ENCODE measurements at regions not wholly inside any gene's neighbourhood (a gene's known extent, or its start where the extent isn't known, plus 50 kb on each side); places are given as distances from the start of the nearest gene placed in this dataset.

GRCh38 chr10:62880162-62880561, 64.0 kb upstream of the EGR2 start:
- Histone ChIP-seq H3K4me2 (ENCODE audit: control insufficient read depth, extremely low read depth, insufficient read depth, low read depth, low read length) (peak overlapping the region; percentile 42), H3K27me3 (ENCODE audit: control insufficient read depth, extremely low read depth, insufficient read depth, low read length) (no peaks in the 10 kb centered on the region), H3K27ac (ENCODE audit: control insufficient read depth, insufficient read depth, low read length) (no peak overlapping the region), H2AFZ (ENCODE audit: control insufficient read depth, low read length) (no peak overlapping the region), H3K79me2 (ENCODE audit: control insufficient read depth, insufficient read depth, low read length) (no peaks in the 10 kb centered on the region), H3K4me1 (ENCODE audit: control insufficient read depth, extremely low read depth, insufficient read depth, low read length) (peaks cover 13% of the 10 kb centered on the region), H3K9ac (ENCODE audit: control insufficient read depth, extremely low read depth, insufficient read depth, low read length) (no peak overlapping the region), H3K9me1 (ENCODE audit: control insufficient read depth, extremely low read depth, insufficient read depth, low read length) (peaks cover 2% of the 10 kb centered on the region), H4K20me1 (ENCODE audit: control insufficient read depth, extremely low read depth, insufficient read depth, low read length) (no peaks in the 10 kb centered on the region), H3K36me3 (ENCODE audit: control insufficient read depth in 2 of 2, extremely low read depth in 1 of 2, insufficient read depth in 2 of 2, low read length in 2 of 2) (no peaks in the 10 kb centered on the region), H3K9me3 (ENCODE audit: control insufficient read depth, low read depth, low read length) (no peaks in the 10 kb centered on the region), H3K4me3 (ENCODE audit: control insufficient read depth in 2 of 3, extremely low read depth in 1 of 3, insufficient read depth in 2 of 3, low read depth in 1 of 3, low read length in 3 of 3) (no peak overlapping the region)
- dilution Hi-C loops (cut with MboI; ENCODE audit: extremely low pct_ligation_motif_present, low sequenced_read_pairs), result no loop called here
- TF ChIP-seq EZH2 (IDR thresholded peaks at IDR 0.05; ENCODE audit: low read length), result no peak
- no peak for TF ChIP-seq CTCF (optimal IDR thresholded peaks at IDR 0.05 in 1 of 3, IDR thresholded peaks at IDR 0.05 in 1 of 3, conservative IDR thresholded peaks at IDR 0.05 in 1 of 3; ENCODE audit: extremely low read depth in 1 of 3, insufficient read depth in 2 of 3, low read length in 3 of 3)
- DNase-seq (ENCODE audit: low read depth, low spot score), result peak; percentile 61
- peak; percentile 96 for FAIRE-seq

- H3K79me2 ChIP-seq (ENCODE audit: control insufficient read depth, insufficient read depth, low read length), result no peaks in the 10 kb centered on the region
- H3K9me3 ChIP-seq (ENCODE audit: control insufficient read depth, low read depth, low read length), result no peaks in the 10 kb centered on the region
- no peaks in the 10 kb centered on the region for H3K4me1 ChIP-seq (ENCODE audit: control insufficient read depth, extremely low read depth, insufficient read depth, low read length)
- FAIRE-seq (no peak), DNase-seq (ENCODE audit: low read depth, low spot score) (no peak)
- H3K36me3 ChIP-seq (ENCODE audit: control insufficient read depth in 2 of 2, extremely low read depth in 1 of 2, insufficient read depth in 2 of 2, low read length in 2 of 2), result no peaks in the 10 kb centered on the region
- no peak overlapping the region for H3K9ac ChIP-seq (ENCODE audit: control insufficient read depth, extremely low read depth, insufficient read depth, low read length)
- H3K9me1 ChIP-seq (ENCODE audit: control insufficient read depth, extremely low read depth, insufficient read depth, low read length), result no peaks in the 10 kb centered on the region
- H3K27ac ChIP-seq (ENCODE audit: control insufficient read depth, insufficient read depth, low read length), result no peak overlapping the region
- no peaks in the 10 kb centered on the region for H3K27me3 ChIP-seq (ENCODE audit: control insufficient read depth, extremely low read depth, insufficient read depth, low read length)
- no peaks in the 10 kb centered on the region for H4K20me1 ChIP-seq (ENCODE audit: control insufficient read depth, extremely low read depth, insufficient read depth, low read length)
- H3K4me3 ChIP-seq (ENCODE audit: control insufficient read depth in 2 of 3, extremely low read depth in 1 of 3, insufficient read depth in 2 of 3, low read depth in 1 of 3, low read length in 3 of 3), result no peak overlapping the region
- dilution Hi-C loops (cut with MboI; ENCODE audit: extremely low pct_ligation_motif_present, low sequenced_read_pairs), result no loop called here
- no peak for TF ChIP-seq EZH2 (IDR thresholded peaks at IDR 0.05; ENCODE audit: low read length)
- TF ChIP-seq CTCF (optimal IDR thresholded peaks at IDR 0.05 in 1 of 3, IDR thresholded peaks at IDR 0.05 in 1 of 3, conservative IDR thresholded peaks at IDR 0.05 in 1 of 3; ENCODE audit: extremely low read depth in 1 of 3, insufficient read depth in 2 of 3, low read length in 3 of 3), result no peak
- no peak overlapping the region for H3K4me2 ChIP-seq (ENCODE audit: control insufficient read depth, extremely low read depth, insufficient read depth, low read depth, low read length)
- no peak overlapping the region for H2AFZ ChIP-seq (ENCODE audit: control insufficient read depth, low read length)
Observed at GRCh38 chr10:62873866-62874265, 57.7 kb upstream of the EGR2 start.

All from keratinocyte (primary cell).